Endothelial cell of umbilical vein (primary cell): ENCODE measurements at regions not wholly inside any gene's neighbourhood (a gene's known extent, or its start where the extent isn't known, plus 50 kb on each side); places are given as distances from the start of the nearest gene placed in this dataset.

ENCODE experiments used
- BruUV-seq: library from RNA; stranded (reverse); fragments of 400-500 nt; replicated peaks from 2 replicates; lab custom pipeline; 2021; lab: Mats Ljungman, UMichigan
- CTCF ChIA-PET: fragments of 300-600, 350-600 bp; sonication (Branson Sonifier 250); formaldehyde crosslinking; loops from one replicate; lab custom pipeline; 2021; ENCODE audit warnings: antibody characterized with exemption, inconsistent platforms; lab: Charles Lee
- POLR2A ChIA-PET: fragments of 300-600, 350-600 bp; sonication (Branson Sonifier 250); formaldehyde crosslinking; loops from one replicate; lab custom pipeline; 2021; ENCODE audit warnings: antibody characterized with exemption, inconsistent platforms; lab: Charles Lee
- DNase-seq: peaks from one replicate; pipeline ENCODE4 v3.0.0-alpha.2; 2011; ENCODE audit warnings: low read depth, low spot score
- FAIRE-seq: peaks from 2 replicates; lab custom pipeline; 2011; peaks lifted over from hg19 to GRCh38; lab: Jason Lieb, UNC
- H2AFZ ChIP-seq: 2 replicates; pipeline ENCODE4 v1.6.0; 2012; ENCODE audit warnings: low read depth, low read length, control low read depth, inconsistent platforms
- H3K27ac ChIP-seq: 2 replicates; pipeline ENCODE4 v1.5.1; 2011; ENCODE audit warnings: low read depth, mild to moderate bottlenecking, control low read depth, low read length, moderate library complexity; ENCODE audit not compliant: insufficient read depth
- H3K27me3 ChIP-seq, 2 experiments: 2 replicates each; pipeline versions ENCODE4 v1.6.0 to v1.6.1; 2011; ENCODE audit warnings: low read length in 2 of 2, mixed read lengths in 1 of 2; ENCODE audit not compliant: control insufficient read depth in 2 of 2, insufficient read depth in 2 of 2
- H3K36me3 ChIP-seq, 2 experiments: 2 replicates in 1 of 2; 3 replicates in 1 of 2; pipeline ENCODE4 v1.5.1; 2011; ENCODE audit warnings: low read length in 2 of 2, mild to moderate bottlenecking in 1 of 2, moderate library complexity in 1 of 2; ENCODE audit not compliant: control insufficient read depth in 2 of 2, insufficient read depth in 2 of 2; ENCODE audit errors: extremely low read depth in 1 of 2
- H3K4me1 ChIP-seq: 3 replicates; pipeline ENCODE4 v1.5.1; 2011; ENCODE audit warnings: mild to moderate bottlenecking, low read length; ENCODE audit not compliant: control insufficient read depth, insufficient read depth; ENCODE audit errors: extremely low read depth
- H3K4me2 ChIP-seq: 2 replicates; pipeline ENCODE4 v1.6.1; 2011; ENCODE audit warnings: low read length, control low read depth, mixed read lengths; ENCODE audit not compliant: insufficient read depth
- H3K4me3 ChIP-seq, 3 experiments: fragments of 200-600 bp in 1 of 3; sonication (generic), shearing (Covaris generic) in 1 of 3; replicated peaks in 1 of 3; 2 replicates each; pipeline ENCODE4 v1.5.1; 2011 to 2016; ENCODE audit warnings: control low read depth in 3 of 3, low read length in 3 of 3, mild to moderate bottlenecking in 2 of 3, inconsistent platforms in 1 of 3, low read depth in 1 of 3, moderate library complexity in 1 of 3; ENCODE audit not compliant: insufficient read depth in 1 of 3
- H3K79me2 ChIP-seq: 2 replicates; pipeline ENCODE4 v1.6.0; 2012; ENCODE audit warnings: low read length, inconsistent platforms; ENCODE audit not compliant: control insufficient read depth, insufficient read depth
- H3K9ac ChIP-seq: replicated peaks from 2 replicates; pipeline ENCODE3; 2011; ENCODE audit warnings: low read length, control low read depth; ENCODE audit not compliant: insufficient read depth; ENCODE audit errors: extremely low read depth
- H3K9me1 ChIP-seq: replicated peaks from 3 replicates; pipeline ENCODE4 v1.6.0; 2011; ENCODE audit warnings: mild to moderate bottlenecking, low read length; ENCODE audit not compliant: control insufficient read depth, insufficient read depth; ENCODE audit errors: extremely low read depth
- H3K9me3 ChIP-seq: replicated peaks from 2 replicates; pipeline ENCODE4 v1.5.1; 2012; ENCODE audit warnings: low read length, inconsistent platforms; ENCODE audit not compliant: control insufficient read depth, insufficient read depth
- H4K20me1 ChIP-seq: replicated peaks from 2 replicates; pipeline ENCODE3; 2011; ENCODE audit warnings: mild to moderate bottlenecking, low read length; ENCODE audit not compliant: control insufficient read depth, insufficient read depth; ENCODE audit errors: extremely low read depth
- CTCF ChIP-seq, 2 donors: IDR thresholded peaks; 1 replicate in 1 of 2; 2 replicates in 1 of 2; pipeline ENCODE4 v1.5.1; 2011; ENCODE audit warnings: low read length in 2 of 2, mild to moderate bottlenecking in 2 of 2, moderate library complexity in 2 of 2, control low read depth in 1 of 2, inconsistent platforms in 1 of 2, low read depth in 1 of 2; ENCODE audit not compliant: insufficient read depth in 1 of 2; ENCODE audit errors: extremely low read depth in 1 of 2
- EZH2 ChIP-seq: IDR thresholded peaks from 2 replicates; pipeline ENCODE4 v1.6.1; 2012; ENCODE audit warnings: borderline replicate concordance, low read depth, mild to moderate bottlenecking, moderate library complexity, low read length, inconsistent platforms; ENCODE audit not compliant: severe bottlenecking
- FOS ChIP-seq: IDR thresholded peaks from 2 replicates; pipeline ENCODE4 v1.6.1; 2011; ENCODE audit warnings: mild to moderate bottlenecking, low read length, moderate library complexity, borderline replicate concordance; ENCODE audit not compliant: insufficient read depth
- GATA2 ChIP-seq: IDR thresholded peaks from 2 replicates; pipeline ENCODE4 v1.7.0; 2011; ENCODE audit warnings: low read depth, mild to moderate bottlenecking, moderate library complexity, mixed read lengths, low read length; ENCODE audit not compliant: insufficient read length, insufficient read depth
- JUN ChIP-seq: IDR thresholded peaks from 2 replicates; pipeline ENCODE4 v1.6.1; 2011; ENCODE audit warnings: borderline replicate concordance, low read depth; ENCODE audit not compliant: insufficient read length, insufficient read depth
- MAX ChIP-seq: IDR thresholded peaks from 2 replicates; pipeline ENCODE4 v1.6.1; 2011; ENCODE audit not compliant: insufficient read depth, insufficient read length
- MYC ChIP-seq: IDR thresholded peaks from one replicate; pipeline ENCODE4 v1.6.1; 2011; ENCODE audit warnings: mild to moderate bottlenecking, low read depth, low read length
- POLR2AphosphoS5 ChIP-seq: IDR thresholded peaks from 2 replicates; pipeline ENCODE4 v1.6.1; 2012; ENCODE audit warnings: low read depth, mild to moderate bottlenecking, control low read depth, low read length, moderate library complexity; ENCODE audit not compliant: insufficient read depth
- dilution Hi-C: fragments of 300-500 bp; cut with MboI; formaldehyde crosslinking; loops from one replicate; pipeline ENCODE4 v1.15.0; 2019; ENCODE audit warnings: low sequenced_read_pairs; ENCODE audit not compliant: extremely low pct_ligation_motif_present
- intact Hi-C: fragments of 100-400 bp; cut with micrococcal nuclease; formaldehyde crosslinking; loops from one replicate; pipeline ENCODE4 v1.10.0; 2022

GRCh38 chr12:124721501-124722162 lies 142.0 kb downstream of the SCARB1 start:
- FAIRE-seq = peak; percentile 64
- H3K4me3 ChIP-seq = no peak overlapping the region
- ChIA-PET POLR2A (interaction anchor here (0.6 kb wide), 1 partner anchor 10 kb away, joined by 3 read pairs; no protein-coding TSS in a partner anchor), CTCF (interaction anchor here (1.3 to 2.0 kb wide), 8 partner anchors 9 to 341 kb away, joined by 3 to 10 read pairs (median 6); partner anchors contain the start of gene NCOR2)
- H3K9ac ChIP-seq = no peak overlapping the region
- no peak overlapping the region for H2AFZ ChIP-seq
- dilution Hi-C loops = no loop called here
- no peaks in the 10 kb centered on the region for H3K27me3 ChIP-seq
- DNase-seq = no peak
- peak overlapping the region; percentile 80 for H3K27ac ChIP-seq
- H4K20me1 ChIP-seq = no peaks in the 10 kb centered on the region
- no peaks in the 10 kb centered on the region for H3K79me2 ChIP-seq
- peaks cover 23% of the 10 kb centered on the region for H3K4me1 ChIP-seq
- H3K9me3 ChIP-seq = no peaks in the 10 kb centered on the region
- no peak overlapping the region for H3K4me2 ChIP-seq
- no TSS peak for BruUV-seq
- intact Hi-C loops = loop anchor here (2.0 kb wide), 1 partner anchor 41 kb away; no protein-coding TSS in a partner anchor
- H3K36me3 ChIP-seq = no peaks in the 10 kb centered on the region
- H3K9me1 ChIP-seq = no peaks in the 10 kb centered on the region
- TF ChIP-seq EZH2 = no peak
- TF ChIP-seq GATA2 = no peak
- TF ChIP-seq MYC = no peak
- TF ChIP-seq CTCF (IDR thresholded peaks at IDR 0.05; ENCODE audit: extremely low read depth in 1 of 2, insufficient read depth in 1 of 2, low read depth in 1 of 2, low read length in 2 of 2) = no peak
- no peak for TF ChIP-seq FOS
- TF ChIP-seq MAX = no peak
- no peak for TF ChIP-seq POLR2AphosphoS5
- TF ChIP-seq JUN = no peak
